ENCODE measurements at regions not wholly inside any gene's neighbourhood (a gene's known extent, or its start where the extent isn't known, plus 50 kb on each side); places are given as distances from the start of the nearest gene placed in this dataset.
"Not testable (repeated sequence)": the region's sequence is repeated elsewhere in the genome, so short reads cannot be mapped to it uniquely, and the experiment has no call there.

DNA sequence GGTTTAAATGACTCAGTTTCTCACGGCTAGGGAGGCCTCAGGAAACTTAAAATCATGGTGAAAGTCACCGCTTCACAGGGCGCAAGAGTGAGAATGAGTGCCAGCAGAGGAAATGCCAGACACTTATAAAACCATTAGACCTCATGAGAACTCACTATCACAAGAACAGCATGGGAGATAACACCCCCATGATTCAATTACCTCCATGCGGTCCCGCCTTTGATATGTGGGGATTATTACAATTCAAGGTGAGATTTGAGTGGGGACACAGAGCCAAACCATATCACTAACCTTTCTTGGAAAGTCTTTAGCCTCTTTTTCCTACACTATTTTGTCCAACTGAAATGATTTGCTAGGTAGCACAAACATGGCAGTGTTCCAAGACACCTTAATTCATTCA is 533.9 kb upstream of the NUDT12 start:
- DNase-seq, result no peak

GRCh38 chr5:104095527-104095926 is 532.9 kb upstream of the NUDT12 start:
- no peak for DNase-seq

GRCh38 chr5:104088876-104089778 is 526.5 kb upstream of the NUDT12 start:
- no peak for DNase-seq

GRCh38 chr5:104084896-104085295 is 522.3 kb upstream of the NUDT12 start:
- no peak for DNase-seq

- DNase-seq, result no peak
These were observed 520.2 kb upstream of the NUDT12 start for GRCh38 chr5:104082754-104083153.

DNA sequence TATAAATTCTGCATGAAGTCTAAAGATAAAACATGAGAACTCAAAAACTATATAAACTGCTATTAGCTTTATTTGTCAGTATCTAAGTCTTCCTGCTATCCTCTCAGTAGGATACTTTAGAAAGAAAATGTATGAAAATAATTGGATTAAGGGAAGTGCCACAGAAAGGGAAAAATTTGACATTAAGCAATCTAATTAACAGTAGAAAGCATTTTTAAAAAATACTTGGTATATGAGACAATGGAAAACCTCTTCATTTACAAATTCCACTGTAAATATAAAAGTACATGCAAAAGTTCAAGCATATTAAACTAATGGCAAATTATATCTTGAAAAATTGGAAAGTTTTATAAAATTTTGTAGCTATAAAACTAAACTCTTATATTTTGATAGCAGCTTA is 518.6 kb upstream of the NUDT12 start:
- DNase-seq, result no peak

DNA sequence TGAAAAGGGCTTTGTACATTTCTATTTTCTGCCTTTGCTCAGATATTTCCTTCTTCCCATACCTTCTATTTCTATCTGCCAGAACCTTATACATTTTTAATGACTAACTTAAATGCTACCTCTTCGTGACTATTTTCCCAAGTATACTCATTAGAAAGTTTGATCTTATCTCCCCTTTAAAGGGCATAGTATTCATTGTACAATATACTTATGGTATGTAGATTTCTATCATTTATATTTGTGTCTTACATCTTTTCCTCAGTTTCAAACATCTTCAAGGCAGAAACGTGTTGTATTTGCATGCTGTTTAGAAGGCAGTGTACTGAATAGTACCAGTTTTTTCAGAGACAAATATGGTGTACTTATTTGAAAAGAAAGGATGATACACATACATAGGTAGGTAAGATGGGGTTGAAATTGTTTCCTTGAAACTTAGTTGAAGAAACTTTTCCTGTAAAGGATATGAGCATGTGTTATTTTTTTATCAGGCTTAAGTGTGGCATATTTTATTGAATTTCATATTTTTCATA is 518.1 kb upstream of the NUDT12 start:
- DNase-seq, result no peak

GRCh38 chr5:104079861-104080645 is 517.5 kb upstream of the NUDT12 start:
- DNase-seq, result not testable (repeated sequence)

- DNase-seq, result no peak
These were observed 509.3 kb upstream of the NUDT12 start for GRCh38 chr5:104071887-104072286.

GRCh38 chr5:104062621-104063377 is 500.2 kb upstream of the NUDT12 start:
- DNase-seq, result no peak

DNA sequence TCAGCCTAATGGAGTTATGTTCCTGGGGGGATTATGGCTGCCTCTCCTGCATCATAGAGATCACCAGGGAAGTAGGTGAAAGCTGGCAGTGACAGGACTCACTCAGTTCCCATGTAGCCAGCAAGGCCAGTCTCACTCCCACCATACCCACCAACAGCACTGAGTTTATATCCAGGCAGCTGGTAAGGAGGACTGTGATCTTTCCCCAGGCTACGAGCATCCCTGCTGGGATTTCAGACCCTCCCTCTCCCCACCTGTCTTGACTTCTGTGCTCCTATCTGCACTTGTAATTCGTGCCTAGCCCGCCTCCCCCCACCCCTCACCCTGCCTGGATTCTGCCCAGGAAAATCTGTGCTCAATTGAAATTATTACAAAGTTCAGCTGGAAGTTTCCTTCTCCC is 499.1 kb upstream of the NUDT12 start:
- no peak for DNase-seq

DNA sequence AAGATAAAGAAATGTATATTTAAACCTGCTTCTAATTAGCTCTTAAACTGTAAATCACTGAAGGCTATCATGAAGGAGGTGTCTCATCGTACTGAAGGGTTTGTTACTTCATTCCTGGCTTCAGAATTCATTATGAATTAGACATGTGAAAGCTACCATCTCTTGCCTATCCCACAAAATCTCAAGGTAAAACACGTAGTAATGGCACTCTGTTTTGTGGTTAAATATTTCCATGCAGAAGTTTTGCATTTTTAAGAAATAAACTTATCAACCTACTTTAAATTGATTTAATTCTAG is 490.7 kb upstream of the NUDT12 start:
- no peak for DNase-seq

DNA sequence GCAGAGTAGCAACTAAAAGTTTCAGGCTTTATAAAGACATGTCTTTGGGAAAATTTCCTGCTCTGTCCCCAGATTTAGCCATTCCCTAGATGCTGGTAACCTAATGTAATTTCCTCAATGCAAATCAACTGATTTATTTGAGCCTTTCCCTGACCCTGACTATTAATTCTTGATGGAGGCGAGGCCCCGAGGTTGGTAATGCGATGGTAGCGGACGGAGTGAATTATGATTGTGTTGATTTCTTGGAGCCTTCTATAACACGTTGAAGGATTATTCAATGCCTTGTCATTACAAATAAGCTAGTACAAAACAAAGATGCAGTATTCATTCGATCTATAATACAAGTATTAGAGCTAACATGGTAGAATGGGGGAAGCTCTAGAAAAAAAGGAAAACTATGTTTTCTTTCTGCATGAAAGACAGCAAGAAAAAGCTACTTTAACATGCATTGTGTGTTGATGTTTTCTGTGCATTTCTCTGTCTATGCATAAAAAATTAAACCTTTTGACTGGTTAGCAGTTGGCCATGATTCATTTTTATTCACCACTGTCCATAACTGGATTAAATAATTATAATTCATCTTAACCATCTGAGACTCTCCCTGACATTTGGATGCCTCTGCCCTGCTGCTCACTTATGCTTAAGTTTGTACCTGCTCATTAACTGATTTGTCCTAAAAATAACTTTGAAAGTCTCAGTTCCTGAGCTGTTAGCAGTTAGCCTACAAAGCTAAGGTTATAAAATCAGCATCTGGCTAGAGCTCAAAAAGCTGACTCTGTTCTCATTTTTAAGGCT is 490.2 kb upstream of the NUDT12 start:
- DNase-seq, result no peak

DNA sequence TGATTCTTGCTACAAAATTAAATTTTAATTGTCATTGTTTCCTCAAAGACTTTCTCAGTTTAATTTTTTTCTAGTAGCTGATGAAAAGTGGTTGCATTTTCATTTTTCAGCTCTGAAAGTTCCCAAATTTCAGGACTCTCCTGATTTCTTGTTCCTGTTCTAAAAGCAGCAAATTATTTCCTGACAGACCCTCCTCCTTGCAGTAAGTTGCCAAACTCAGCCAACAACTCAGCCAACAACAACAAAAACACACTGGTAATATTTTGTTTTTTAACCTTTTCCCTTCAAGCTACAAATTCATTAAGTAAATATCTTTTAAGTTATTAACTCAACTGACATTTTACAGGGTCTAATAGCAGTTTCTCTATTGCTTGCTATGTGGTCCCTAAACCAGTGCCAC is 487.8 kb upstream of the NUDT12 start:
- DNase-seq, result no peak

DNA sequence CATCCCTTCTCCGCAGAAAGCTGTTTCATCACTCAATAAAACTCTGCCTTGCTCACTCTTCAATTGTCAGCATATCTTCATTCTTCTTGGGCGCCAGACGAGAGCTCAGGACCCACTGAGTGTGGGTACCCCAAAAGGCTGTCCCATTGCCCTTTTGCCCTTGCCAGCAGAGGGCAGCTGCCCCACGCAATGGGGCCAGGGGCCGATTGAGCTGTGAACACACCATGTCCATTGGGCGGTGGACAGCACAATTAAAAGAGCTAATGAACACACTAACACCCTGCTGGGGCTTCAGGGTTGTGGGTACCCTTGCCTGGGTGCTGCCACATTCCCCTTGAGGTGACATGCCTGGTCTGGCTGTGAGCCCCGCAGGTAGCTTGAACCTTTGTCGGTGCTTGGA is 487.2 kb upstream of the NUDT12 start:
- DNase-seq, result no peak

GRCh38 chr5:104048231-104048630 is 485.6 kb upstream of the NUDT12 start:
- no peak for DNase-seq

- no peak for DNase-seq
These were observed 483.4 kb upstream of the NUDT12 start for GRCh38 chr5:104045987-104046386.

DNA sequence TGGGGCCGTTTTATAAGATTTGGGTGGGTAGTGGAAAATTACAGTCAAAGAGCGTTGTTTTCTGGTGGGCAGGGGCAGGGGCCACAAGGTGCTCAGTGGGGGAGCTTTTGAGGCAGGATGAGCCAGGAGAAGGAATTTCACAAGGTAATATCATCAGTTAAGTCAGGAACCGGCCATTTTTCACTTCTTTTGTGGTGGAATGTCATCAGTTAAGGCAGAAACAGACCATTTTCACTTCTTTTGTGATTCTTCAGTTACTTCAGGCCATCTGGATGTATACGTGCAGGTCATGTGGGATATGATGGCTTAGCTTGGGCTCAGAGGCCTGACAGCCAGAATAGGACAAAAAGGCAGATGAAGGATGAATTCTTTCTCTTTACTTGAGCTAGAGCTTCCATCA is 477.3 kb upstream of the NUDT12 start:
- not testable (repeated sequence) for DNase-seq

DNA sequence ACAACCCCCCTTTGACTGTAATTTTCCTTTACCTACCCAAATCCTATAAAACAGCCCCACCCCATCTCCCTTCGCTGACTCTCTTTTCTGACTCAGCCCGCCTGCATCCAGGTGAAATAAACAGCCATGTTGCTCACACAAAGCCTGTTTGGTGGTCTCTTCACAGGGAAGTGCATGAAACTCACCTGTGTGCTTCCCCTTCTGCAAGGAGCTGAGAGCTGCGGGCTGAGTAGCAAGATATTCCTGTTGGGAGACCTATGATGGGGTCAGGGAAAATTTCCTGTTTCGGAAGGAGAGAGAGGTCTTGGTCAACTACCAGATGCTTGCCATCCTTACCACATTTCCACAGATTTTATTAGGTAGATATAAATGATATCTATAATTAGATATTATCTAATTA is 474.5 kb upstream of the NUDT12 start:
- not testable (repeated sequence) for DNase-seq

GRCh38 chr5:104033186-104033585 is 470.6 kb upstream of the NUDT12 start:
- DNase-seq, result not testable (repeated sequence)

DNA sequence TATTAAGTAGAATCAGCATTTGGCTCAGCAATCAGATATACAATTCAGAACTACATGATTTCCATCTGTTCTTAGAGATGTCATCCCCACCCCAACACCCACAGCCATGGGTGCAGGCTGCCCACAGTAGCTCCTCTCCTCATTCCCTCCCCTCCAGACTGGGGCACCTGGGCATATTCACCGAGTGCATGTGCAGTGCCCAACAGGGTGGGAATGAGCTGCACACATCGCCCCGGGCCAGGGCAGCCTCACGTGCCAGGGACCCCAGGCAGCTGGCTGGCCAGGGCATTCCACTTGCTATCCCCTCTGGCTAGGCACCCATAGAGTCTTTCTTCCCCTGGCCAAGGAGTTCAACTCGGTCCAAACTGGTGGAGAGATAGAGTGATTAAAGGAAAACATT is 461.9 kb upstream of the NUDT12 start:
- no peak for DNase-seq

DNA sequence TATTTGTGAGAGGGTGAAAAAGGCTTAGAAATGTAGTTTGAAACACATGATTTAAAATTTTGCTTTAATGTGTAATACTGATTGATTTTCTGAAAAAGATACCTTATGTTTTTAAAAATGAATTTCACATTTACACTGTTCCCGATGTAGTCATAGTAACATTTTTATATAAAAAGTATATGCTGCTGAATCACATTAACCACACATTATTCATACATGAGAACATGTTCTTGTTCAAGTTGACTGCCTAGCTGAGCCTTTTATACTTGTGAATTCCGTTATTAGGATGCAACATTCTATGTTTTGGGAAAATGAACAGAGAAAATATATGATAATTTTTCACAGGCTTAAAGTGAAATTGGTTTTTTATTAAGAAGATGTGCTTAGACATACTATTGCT is 461.1 kb upstream of the NUDT12 start:
- DNase-seq, result no peak
